Activated CD4-positive, alpha-beta T cell treated with anti-CD3 and anti-CD28 coated beads, Interleukin-2, amount 50 U/mL, for 16 hours (primary cell): ENCODE measurements at regions not wholly inside any gene's neighbourhood (a gene's known extent, or its start where the extent isn't known, plus 50 kb on each side); places are given as distances from the start of the nearest gene placed in this dataset.
"Not testable (repeated sequence)": the region's sequence is repeated elsewhere in the genome, so short reads cannot be mapped to it uniquely, and the experiment has no call there.

Experiments
- DNase-seq: peaks from one replicate; pipeline ENCODE4 v3.0.0-alpha.2; 2020

GRCh38 chr2:192813341-192813740, 618.6 kb upstream of the TMEFF2 start:
- DNase-seq = no peak

GRCh38 chr2:192809173-192809572, 614.4 kb upstream of the TMEFF2 start:
- no peak for DNase-seq

- DNase-seq = no peak
Measured at GRCh38 chr2:192783643-192784042, 588.9 kb upstream of the TMEFF2 start.

GRCh38 chr2:192775459-192776262, 580.9 kb upstream of the TMEFF2 start:
- no peak for DNase-seq

- DNase-seq = no peak
Measured at GRCh38 chr2:192775011-192775410, 580.3 kb upstream of the TMEFF2 start.

GRCh38 chr2:192773044-192773443, 578.3 kb upstream of the TMEFF2 start:
- DNase-seq = no peak

- DNase-seq = no peak
Measured at GRCh38 chr2:192749611-192750200, 555.0 kb upstream of the TMEFF2 start.

GRCh38 chr2:192741889-192742288, 547.2 kb upstream of the TMEFF2 start:
- DNase-seq = no peak

- no peak for DNase-seq
Measured at GRCh38 chr2:192735447-192735846, 540.7 kb upstream of the TMEFF2 start.

GRCh38 chr2:192729369-192729768, 534.6 kb upstream of the TMEFF2 start:
- no peak for DNase-seq

GRCh38 chr2:192725991-192726390, 531.3 kb upstream of the TMEFF2 start:
- DNase-seq = no peak

- no peak for DNase-seq
Measured at GRCh38 chr2:192719629-192720028, 524.9 kb upstream of the TMEFF2 start.

- DNase-seq = no peak
Measured at GRCh38 chr2:192718340-192718739, 523.6 kb upstream of the TMEFF2 start.

- DNase-seq = no peak
Measured at GRCh38 chr2:192700934-192701333, 506.2 kb upstream of the TMEFF2 start.

GRCh38 chr2:192697880-192698279, 503.1 kb upstream of the TMEFF2 start:
- DNase-seq = no peak

- no peak for DNase-seq
Measured at GRCh38 chr2:192696857-192697256, 502.1 kb upstream of the TMEFF2 start.

GRCh38 chr2:192687015-192687414, 492.3 kb upstream of the TMEFF2 start:
- no peak for DNase-seq

- DNase-seq = not testable (repeated sequence)
Measured at GRCh38 chr2:192682511-192682910, 487.8 kb upstream of the TMEFF2 start.

GRCh38 chr2:192675681-192676080, 480.9 kb upstream of the TMEFF2 start:
- no peak for DNase-seq

GRCh38 chr2:192669505-192670091, 474.9 kb upstream of the TMEFF2 start:
- no peak for DNase-seq

GRCh38 chr2:192660555-192660954, 465.8 kb upstream of the TMEFF2 start:
- DNase-seq = not testable (repeated sequence)

GRCh38 chr2:192657362-192657761, 462.6 kb upstream of the TMEFF2 start:
- DNase-seq = no peak

GRCh38 chr2:192655916-192656315, 461.2 kb upstream of the TMEFF2 start:
- no peak for DNase-seq
